OCI-LY3 (cell line): ENCODE measurements at regions not wholly inside any gene's neighbourhood (a gene's known extent, or its start where the extent isn't known, plus 50 kb on each side); places are given as distances from the start of the nearest gene placed in this dataset.

Source experiments
- CTCF ChIP-seq: fragments of 200-600, 300-600 bp; sonication (generic); IDR thresholded peaks from 2 replicates; pipeline ENCODE4 v1.5.1; 2014; ENCODE audit warnings: antibody characterized with exemption, low read length, low read depth
- EZH2phosphoT487 ChIP-seq: fragments of 200-600 bp; shearing (Covaris generic); IDR thresholded peaks from 2 replicates; pipeline ENCODE4 v1.6.1; 2018; ENCODE audit warnings: antibody characterized with exemption, mixed run types, low read depth

GRCh38 chr3:146967783-146968182, 362.6 kb upstream of the PLSCR5 start:
- TF ChIP-seq CTCF (no peak), EZH2phosphoT487 (no peak)
